K562 (cell line): ENCODE measurements at regions not wholly inside any gene's neighbourhood (a gene's known extent, or its start where the extent isn't known, plus 50 kb on each side); places are given as distances from the start of the nearest gene placed in this dataset.

Source experiments
- ATAC-seq: fragments of 200-7000 bp; cut with Tn5 transposase; 3 replicates; pipeline ENCODE4 v1.9.1; 2020; ENCODE audit warnings: moderate library complexity
- BruUV-seq: library from RNA; stranded (reverse); fragments of 400-500 nt; replicated peaks from 2 replicates; lab custom pipeline; 2021; lab: Mats Ljungman, UMichigan
- CTCF ChIA-PET: fragments of 300-600 bp; formaldehyde crosslinking; extraction: SDS; loops from one replicate; lab custom pipeline; 2021; ENCODE audit warnings: low intra/inter-chr PET ratio; lab: Yijun Ruan, JAX
- POLR2A ChIA-PET: fragments of 300-600, 350-650 bp; sonication (Branson Sonifier 250); formaldehyde crosslinking; extraction: SDS; loops from one replicate; lab custom pipeline; 2021; ENCODE audit warnings: antibody characterized with exemption, inconsistent platforms; lab: Yijun Ruan, JAX
- DNase-seq, 4 experiments: peaks; one replicate each; pipeline versions ENCODE4 v3.0.0 to v3.0.0-alpha.2; 2011 to 2018; ENCODE audit warnings: low spot score in 3 of 4, mixed read lengths in 3 of 4; ENCODE audit errors: extremely low read depth in 1 of 4
- FAIRE-seq: peaks from 2 replicates; lab custom pipeline; 2011; peaks lifted over from hg19 to GRCh38; lab: Jason Lieb, UNC
- H2AFZ ChIP-seq: 2 replicates; pipeline ENCODE4 v1.6.0; 2011; ENCODE audit warnings: low read depth, low read length, control low read depth, inconsistent platforms
- H3K27ac ChIP-seq: fragments of 200-600 bp; 3 replicates; pipeline ENCODE4 v1.8.0; 2011; ENCODE audit warnings: low read depth, mild to moderate bottlenecking, control low read depth, inconsistent platforms, low read length, moderate library complexity, mixed read lengths; ENCODE audit errors: extremely low read depth
- H3K27me3 ChIP-seq, 2 experiments: fragments of 300-600 bp in 1 of 2; 2 replicates in 1 of 2; 3 replicates in 1 of 2; pipeline versions ENCODE4 v1.6.0 to v1.8.0; 2011; ENCODE audit warnings: inconsistent platforms in 2 of 2, low read length in 2 of 2, mild to moderate bottlenecking in 1 of 2, mixed read lengths in 1 of 2, moderate library complexity in 1 of 2; ENCODE audit not compliant: control insufficient read depth in 2 of 2, insufficient read depth in 2 of 2
- H3K36me3 ChIP-seq: fragments of 300-600 bp; 3 replicates; pipeline ENCODE4 v1.8.0; 2011; ENCODE audit warnings: mild to moderate bottlenecking, low read length, inconsistent platforms; ENCODE audit not compliant: control insufficient read depth, insufficient read depth
- H3K4me1 ChIP-seq, 2 experiments: fragments of 200-600 bp in 1 of 2; replicated peaks in 1 of 2; 2 replicates in 1 of 2; 3 replicates in 1 of 2; pipeline versions ENCODE4 v1.5.1 to v1.8.0; 2011; ENCODE audit warnings: inconsistent platforms in 2 of 2, low read length in 2 of 2, mild to moderate bottlenecking in 1 of 2, mixed read lengths in 1 of 2, moderate library complexity in 1 of 2; ENCODE audit not compliant: control insufficient read depth in 2 of 2, insufficient read depth in 2 of 2
- H3K4me2 ChIP-seq: 2 replicates; pipeline ENCODE4 v1.6.1; 2011; ENCODE audit warnings: low read length, control low read depth, inconsistent platforms, mixed read lengths; ENCODE audit not compliant: insufficient read depth
- H3K4me3 ChIP-seq: fragments of 200-600 bp; sonication (generic), shearing (Covaris generic); 2 replicates; pipeline ENCODE4 v1.5.1; 2016; ENCODE audit warnings: control low read depth, inconsistent platforms
- H3K79me2 ChIP-seq: fragments of 200-600 bp; 3 replicates; pipeline ENCODE4 v1.8.0; 2011; ENCODE audit warnings: low read length, inconsistent platforms; ENCODE audit not compliant: control insufficient read depth, insufficient read depth
- H3K9ac ChIP-seq, 2 experiments: 2 replicates each; pipeline versions ENCODE4 v1.6.0 to v1.6.1; 2011; ENCODE audit warnings: low read depth in 2 of 2, low read length in 2 of 2, control low read depth in 1 of 2, inconsistent platforms in 1 of 2, mild to moderate bottlenecking in 1 of 2, mixed read lengths in 1 of 2; ENCODE audit not compliant: insufficient read depth in 1 of 2
- H3K9me1 ChIP-seq: one replicate; pipeline ENCODE4 v1.6.0; 2011; ENCODE audit warnings: inconsistent platforms, mild to moderate bottlenecking, low read length, moderate library complexity; ENCODE audit not compliant: control insufficient read depth, insufficient read depth
- H3K9me3 ChIP-seq: replicated peaks from 2 replicates; pipeline ENCODE4 v1.5.1; 2011; ENCODE audit warnings: low read depth, low read length, inconsistent platforms; ENCODE audit not compliant: control insufficient read depth, insufficient read depth
- H4K20me1 ChIP-seq: replicated peaks from 2 replicates; pipeline ENCODE4 v1.6.1; 2011; ENCODE audit warnings: low read length, inconsistent platforms, mixed read lengths; ENCODE audit not compliant: control insufficient read depth, insufficient read depth
- ESRRA ChIP-seq: fragments of 450-650 bp; IDR thresholded peaks from 2 replicates; pipeline ENCODE4 v1.6.1; 2014; ENCODE audit warnings: low read depth, mild to moderate bottlenecking, moderate library complexity, borderline replicate concordance
- ETV6 ChIP-seq, 3 experiments: fragments of 150-350 bp in 1 of 3; sonication (generic) in 1 of 3; formaldehyde crosslinking in 1 of 3; IDR thresholded peaks; 2 replicates each; pipeline versions ENCODE4 v1.6.1 to v1.8.0; 2014 to 2022; ENCODE audit warnings: borderline replicate concordance in 2 of 3, low read depth in 2 of 3, antibody characterized with exemption in 1 of 3, low read length in 1 of 3, mild to moderate bottlenecking in 1 of 3, missing genetic modification reagents in 1 of 3
- NFATC3 ChIP-seq: fragments of 450-650 bp; IDR thresholded peaks from 2 replicates; pipeline ENCODE4 v1.6.1; 2017; ENCODE audit warnings: mild to moderate bottlenecking
- PCBP2 ChIP-seq: fragments of 200-400 bp; formaldehyde crosslinking; IDR thresholded peaks from 2 replicates; pipeline ENCODE4 v1.6.1; 2018; ENCODE audit warnings: low read length, low read depth, mild to moderate bottlenecking, moderate library complexity; ENCODE audit not compliant: poor library complexity, severe bottlenecking
- RBM15 ChIP-seq: fragments of 200-400 bp; formaldehyde crosslinking; IDR thresholded peaks from 2 replicates; pipeline ENCODE4 v1.6.1; 2018; ENCODE audit warnings: mild to moderate bottlenecking, low read length, moderate library complexity; ENCODE audit not compliant: insufficient read depth
- RUNX1 ChIP-seq: sonication (generic); IDR thresholded peaks from 2 replicates; pipeline ENCODE4 v1.6.1; 2016; ENCODE audit warnings: antibody characterized with exemption, low read depth
- SMAD1 ChIP-seq: fragments of 150-350 bp; IDR thresholded peaks from 2 replicates; pipeline ENCODE4 v1.6.1; 2014; ENCODE audit warnings: low read length, low read depth; ENCODE audit not compliant: partially characterized antibody
- SRF ChIP-seq, 2 experiments: fragments of 250-450, 450-650 bp in 1 of 2; sonication (Bioruptor Pico) in 1 of 2; sonication (generic) in 1 of 2; formaldehyde crosslinking; IDR thresholded peaks; 2 replicates each; pipeline versions ENCODE4 v1.5.0 to v1.5.1; 2020 to 2022; ENCODE audit warnings: mild to moderate bottlenecking in 1 of 2, missing genetic modification reagents in 1 of 2
- WHSC1 ChIP-seq: IDR thresholded peaks from one replicate; pipeline ENCODE4 v1.6.1; 2012; ENCODE audit warnings: low read length, control low read depth, inconsistent platforms
- ZNF146 ChIP-seq: IDR thresholded peaks from one replicate; pipeline ENCODE4 v1.6.1; 2018; ENCODE audit warnings: missing compliant biosample characterization; ENCODE audit not compliant: unreplicated experiment
- WGBS: fragments of 100-300 bp; shearing (Covaris generic); methylation state at CpG from one replicate; pipeline ENCODE4 v1.1.6; 2016; ENCODE audit warnings: low coverage, mixed read lengths; ENCODE audit not compliant: insufficient coverage; ENCODE audit errors: missing lambda C conversion rate; 5-methylcytosine and 5-hydroxymethylcytosine counted together
- in situ Hi-C: fragments of 300-500 bp; cut with MboI; formaldehyde crosslinking; loops from 4 replicates; pipeline ENCODE4 v1.15.0; 2018; ENCODE audit warnings: inconsistent platforms, mixed read lengths
- intact Hi-C: fragments of 100-400 bp; cut with micrococcal nuclease; formaldehyde crosslinking; loops from 2 replicates; pipeline ENCODE4 v1.14.2; 2022
- TF ChIP-seq, protein P1 (sequence below): fragments of 250-450 bp; sonication (Bioruptor Pico); IDR thresholded peaks from 2 replicates; pipeline ENCODE4 v1.8.0; 2022; ENCODE audit warnings: inconsistent platforms, mild to moderate bottlenecking, moderate library complexity, borderline replicate concordance
- TF ChIP-seq, protein P2 (sequence below): sonication (generic); formaldehyde crosslinking; IDR thresholded peaks from 2 replicates; pipeline ENCODE4 v1.8.0; 2022; ENCODE audit warnings: mild to moderate bottlenecking, missing genetic modification reagents
- TF ChIP-seq, protein P3 (sequence below), 2 experiments: fragments of 450-650 bp; conservative IDR thresholded peaks; 2 replicates each; pipeline ENCODE4 v1.6.1; 2017; ENCODE audit warnings: mild to moderate bottlenecking in 2 of 2, moderate library complexity in 2 of 2
- TF ChIP-seq, protein P4 (sequence below): fragments of 250-450 bp; sonication (Bioruptor Pico); IDR thresholded peaks from 2 replicates; pipeline ENCODE4 v1.4.0; 2020; ENCODE audit warnings: borderline replicate concordance
- TF ChIP-seq, protein P5 (sequence below): sonication (generic); formaldehyde crosslinking; IDR thresholded peaks from 2 replicates; pipeline ENCODE4 v1.8.1; 2023; ENCODE audit warnings: mild to moderate bottlenecking, missing genetic modification reagents, moderate library complexity

DNA sequence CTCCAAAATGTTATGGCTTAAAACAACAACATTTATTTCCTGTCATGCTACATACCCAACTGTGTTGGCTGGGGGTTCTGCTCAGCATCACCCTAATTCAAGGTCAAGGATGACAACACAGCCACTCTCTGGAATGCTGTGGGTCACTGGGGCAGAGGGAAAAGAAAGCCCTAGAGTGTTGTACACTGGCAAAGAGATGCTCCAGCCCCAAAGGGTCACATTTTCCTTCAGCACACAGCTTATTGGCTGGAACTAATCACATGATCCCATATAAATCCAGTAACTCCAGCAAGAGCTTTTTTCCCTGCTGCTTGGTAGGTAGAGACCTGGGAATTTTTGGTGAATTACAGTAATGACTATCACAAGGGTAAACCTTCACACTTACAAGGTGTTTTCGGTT, 1041.4 kb downstream of the NTRK3 start:
- in situ Hi-C loops = no loop called here
- 0% methylated on average over 1 of the region's 1 CpG for WGBS
- POLR2A ChIA-PET = no interaction called here

More for the DNA sequence above, 1041.4 kb downstream of the NTRK3 start:
- H4K20me1 ChIP-seq = no peaks in the 10 kb centered on the region
- FAIRE-seq (no peak), ATAC-seq (no peak), DNase-seq (no peak)
- H3K4me3 ChIP-seq = no peak overlapping the region
- TF ChIP-seq NFATC3 (no peak), ETV6 (IDR thresholded peaks at IDR 0.05; ENCODE audit: borderline replicate concordance in 1 of 2, low read depth in 2 of 2, low read length in 1 of 2) (no peak), ETV6 (CRISPR knock-in tag; IDR thresholded peaks at IDR 0.05; ENCODE audit: borderline replicate concordance) (no peak), SRF (CRISPR knock-in tag; IDR thresholded peaks at IDR 0.05) (no peak), RUNX1 (no peak), SMAD1 (no peak), WHSC1 (no peak), ESRRA (no peak), RBM15 (no peak), ZNF146 (CRISPR knock-in tag) (no peak), PCBP2 (no peak)
- TF ChIP-seq, protein P1, sequence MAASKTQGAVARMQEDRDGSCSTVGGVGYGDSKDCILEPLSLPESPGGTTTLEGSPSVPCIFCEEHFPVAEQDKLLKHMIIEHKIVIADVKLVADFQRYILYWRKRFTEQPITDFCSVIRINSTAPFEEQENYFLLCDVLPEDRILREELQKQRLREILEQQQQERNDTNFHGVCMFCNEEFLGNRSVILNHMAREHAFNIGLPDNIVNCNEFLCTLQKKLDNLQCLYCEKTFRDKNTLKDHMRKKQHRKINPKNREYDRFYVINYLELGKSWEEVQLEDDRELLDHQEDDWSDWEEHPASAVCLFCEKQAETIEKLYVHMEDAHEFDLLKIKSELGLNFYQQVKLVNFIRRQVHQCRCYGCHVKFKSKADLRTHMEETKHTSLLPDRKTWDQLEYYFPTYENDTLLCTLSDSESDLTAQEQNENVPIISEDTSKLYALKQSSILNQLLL (CRISPR knock-in tag) = no peak
- TF ChIP-seq, protein P2, sequence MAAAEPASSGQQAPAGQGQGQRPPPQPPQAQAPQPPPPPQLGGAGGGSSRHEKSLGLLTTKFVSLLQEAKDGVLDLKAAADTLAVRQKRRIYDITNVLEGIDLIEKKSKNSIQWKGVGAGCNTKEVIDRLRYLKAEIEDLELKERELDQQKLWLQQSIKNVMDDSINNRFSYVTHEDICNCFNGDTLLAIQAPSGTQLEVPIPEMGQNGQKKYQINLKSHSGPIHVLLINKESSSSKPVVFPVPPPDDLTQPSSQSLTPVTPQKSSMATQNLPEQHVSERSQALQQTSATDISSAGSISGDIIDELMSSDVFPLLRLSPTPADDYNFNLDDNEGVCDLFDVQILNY (CRISPR knock-in tag) = no peak
- TF ChIP-seq, protein P3, sequence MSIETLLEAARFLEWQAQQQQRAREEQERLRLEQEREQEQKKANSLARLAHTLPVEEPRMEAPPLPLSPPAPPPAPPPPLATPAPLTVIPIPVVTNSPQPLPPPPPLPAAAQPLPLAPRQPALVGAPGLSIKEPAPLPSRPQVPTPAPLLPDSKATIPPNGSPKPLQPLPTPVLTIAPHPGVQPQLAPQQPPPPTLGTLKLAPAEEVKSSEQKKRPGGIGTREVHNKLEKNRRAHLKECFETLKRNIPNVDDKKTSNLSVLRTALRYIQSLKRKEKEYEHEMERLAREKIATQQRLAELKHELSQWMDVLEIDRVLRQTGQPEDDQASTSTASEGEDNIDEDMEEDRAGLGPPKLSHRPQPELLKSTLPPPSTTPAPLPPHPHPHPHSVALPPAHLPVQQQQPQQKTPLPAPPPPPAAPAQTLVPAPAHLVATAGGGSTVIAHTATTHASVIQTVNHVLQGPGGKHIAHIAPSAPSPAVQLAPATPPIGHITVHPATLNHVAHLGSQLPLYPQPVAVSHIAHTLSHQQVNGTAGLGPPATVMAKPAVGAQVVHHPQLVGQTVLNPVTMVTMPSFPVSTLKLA (conservative IDR thresholded peaks at IDR 0.05) = no peak
- TF ChIP-seq, protein P4, sequence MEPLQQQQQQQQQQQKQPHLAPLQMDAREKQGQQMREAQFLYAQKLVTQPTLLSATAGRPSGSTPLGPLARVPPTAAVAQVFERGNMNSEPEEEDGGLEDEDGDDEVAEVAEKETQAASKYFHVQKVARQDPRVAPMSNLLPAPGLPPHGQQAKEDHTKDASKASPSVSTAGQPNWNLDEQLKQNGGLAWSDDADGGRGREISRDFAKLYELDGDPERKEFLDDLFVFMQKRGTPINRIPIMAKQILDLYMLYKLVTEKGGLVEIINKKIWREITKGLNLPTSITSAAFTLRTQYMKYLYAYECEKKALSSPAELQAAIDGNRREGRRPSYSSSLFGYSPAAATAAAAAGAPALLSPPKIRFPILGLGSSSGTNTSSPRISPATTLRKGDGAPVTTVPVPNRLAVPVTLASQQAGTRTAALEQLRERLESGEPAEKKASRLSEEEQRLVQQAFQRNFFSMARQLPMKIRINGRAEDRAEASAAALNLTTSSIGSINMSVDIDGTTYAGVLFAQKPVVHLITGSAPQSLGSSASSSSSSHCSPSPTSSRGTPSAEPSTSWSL = no peak
- TF ChIP-seq, protein P5, sequence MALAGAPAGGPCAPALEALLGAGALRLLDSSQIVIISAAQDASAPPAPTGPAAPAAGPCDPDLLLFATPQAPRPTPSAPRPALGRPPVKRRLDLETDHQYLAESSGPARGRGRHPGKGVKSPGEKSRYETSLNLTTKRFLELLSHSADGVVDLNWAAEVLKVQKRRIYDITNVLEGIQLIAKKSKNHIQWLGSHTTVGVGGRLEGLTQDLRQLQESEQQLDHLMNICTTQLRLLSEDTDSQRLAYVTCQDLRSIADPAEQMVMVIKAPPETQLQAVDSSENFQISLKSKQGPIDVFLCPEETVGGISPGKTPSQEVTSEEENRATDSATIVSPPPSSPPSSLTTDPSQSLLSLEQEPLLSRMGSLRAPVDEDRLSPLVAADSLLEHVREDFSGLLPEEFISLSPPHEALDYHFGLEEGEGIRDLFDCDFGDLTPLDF (CRISPR knock-in tag) = no peak
- H3K9ac ChIP-seq = no peak overlapping the region
- no peaks in the 10 kb centered on the region for H3K79me2 ChIP-seq
- H3K4me1 ChIP-seq = no peaks in the 10 kb centered on the region
- H3K27ac ChIP-seq = no peak overlapping the region
- no peaks in the 10 kb centered on the region for H3K36me3 ChIP-seq
- intact Hi-C loops = no loop called here
- CTCF ChIA-PET = no interaction called here
- no peaks in the 10 kb centered on the region for H3K27me3 ChIP-seq
- no peaks in the 10 kb centered on the region for H3K9me3 ChIP-seq
- BruUV-seq = no TSS peak
- no peak overlapping the region for H2AFZ ChIP-seq
- H3K4me2 ChIP-seq = no peak overlapping the region
- no peaks in the 10 kb centered on the region for H3K9me1 ChIP-seq
